ENCODE measurements at regions not wholly inside any gene's neighbourhood (a gene's known extent, or its start where the extent isn't known, plus 50 kb on each side); places are given as distances from the start of the nearest gene placed in this dataset.

DNA sequence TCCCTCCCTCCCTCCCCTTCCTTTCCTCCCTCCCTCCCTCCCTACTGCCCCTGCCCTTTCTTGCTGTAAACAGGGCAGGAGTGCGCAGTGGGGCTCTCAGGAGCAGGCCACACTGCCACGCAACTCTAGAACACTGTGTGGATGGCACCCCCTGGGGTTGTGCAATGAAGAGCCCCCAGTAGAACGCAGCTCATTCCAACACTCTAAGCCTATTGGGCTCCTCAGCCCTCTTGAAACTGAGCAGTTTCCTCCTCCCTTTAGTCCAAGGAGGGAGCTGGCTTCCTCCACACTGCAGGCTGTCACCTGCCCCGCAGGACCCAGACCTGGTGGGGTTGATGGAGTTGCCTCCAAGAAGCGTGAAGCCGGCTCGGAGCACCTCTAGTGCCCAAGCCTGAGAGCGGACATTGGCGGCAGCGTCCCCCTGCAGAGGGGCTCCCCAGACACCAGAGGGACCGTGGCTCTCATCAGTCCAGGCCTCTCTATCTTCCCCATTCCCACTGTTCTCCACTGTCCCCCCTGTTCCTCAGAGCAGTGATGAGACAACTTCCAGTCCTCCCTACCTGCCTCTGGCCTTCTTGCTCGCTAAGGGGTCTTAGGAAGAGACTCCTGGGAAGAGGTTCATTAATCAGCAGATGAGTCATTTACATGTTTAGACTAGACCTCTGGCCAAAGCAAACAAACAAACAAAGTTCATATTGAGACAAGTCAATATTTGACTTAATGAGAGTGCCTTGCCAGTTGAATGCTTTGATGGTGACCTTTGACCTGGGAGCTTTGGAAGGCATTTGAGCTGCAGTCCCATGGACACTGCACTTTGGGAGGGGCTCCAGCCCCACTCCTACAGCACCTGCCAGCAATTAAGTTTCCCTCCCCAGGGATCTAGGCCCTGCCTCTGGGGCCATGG is 64.0 kb downstream of the RPUSD4 start:
- Histone ChIP-seq H3K79me1 (ENCODE audit: low read depth in 1 of 2, low read length in 2 of 2) (no peaks in the 10 kb centered on the region), H3K56ac (ENCODE audit: extremely low read depth, insufficient read depth, low read length) (no peak overlapping the region), H2BK20ac (ENCODE audit: low read depth, low read length) (no peak overlapping the region), H2BK15ac (ENCODE audit: low read depth, low read length) (no peak overlapping the region), H2AFZ (replicated peaks; ENCODE audit: low read length, poor library complexity) (no peak overlapping the region), H3K9me3 (ENCODE audit: control insufficient read depth, insufficient read depth, low read length) (peaks cover 9% of the 10 kb centered on the region), H3K36me3 (ENCODE audit: control insufficient read depth, insufficient read depth, low read length) (no peaks in the 10 kb centered on the region), H3K4me1 (ENCODE audit: control insufficient read depth, insufficient read depth, low read length) (no peaks in the 10 kb centered on the region; the same call in 1 of the 2 replicates), H3K27ac (ENCODE audit: insufficient read depth, low read length) (no peak overlapping the region), H3K9me1 (ENCODE audit: insufficient read depth, low read length) (no peaks in the 10 kb centered on the region), H3K18ac (ENCODE audit: low read depth, low read length) (no peak overlapping the region), H3K4me3 (ENCODE audit: insufficient read depth, low read depth, low read length) (no peak overlapping the region), H2BK5ac (ENCODE audit: low read depth, low read length, poor library complexity, severe bottlenecking) (no peak overlapping the region), H4K8ac (ENCODE audit: low read depth in 2 of 2, low read length in 2 of 2) (no peak overlapping the region), H4K5ac (ENCODE audit: low read depth, low read length) (no peak overlapping the region), H3K27me3 (ENCODE audit: control insufficient read depth, insufficient read depth, low read length) (peaks cover 64% of the 10 kb centered on the region), H2AK9ac (replicated peaks; ENCODE audit: low read depth, low read length, poor library complexity) (no peak overlapping the region), H3K4me2 (ENCODE audit: low read depth, low read length) (no peak overlapping the region), H4K91ac (ENCODE audit: insufficient read depth, low read depth, low read length) (no peak overlapping the region), H3K14ac (replicated peaks; ENCODE audit: low read depth, low read length) (no peak overlapping the region), H4K20me1 (ENCODE audit: insufficient read depth, low read length) (no peaks in the 10 kb centered on the region), H2BK120ac (ENCODE audit: low read depth, low read length) (no peak overlapping the region), H3K23ac (ENCODE audit: low read depth, low read length) (no peak overlapping the region), H2AK5ac (ENCODE audit: low read depth, low read length) (no peak overlapping the region), H3K4ac (ENCODE audit: low read depth, low read length) (no peak overlapping the region), H3K9ac (ENCODE audit: low read depth, low read length) (no peak overlapping the region)
- intact Hi-C loops (cut with micrococcal nuclease), result no loop called here
- ATAC-seq (ENCODE audit: low read depth), result no peak
- no CpG with 5 or more reads among the region's 12 CpGs for WGBS, 2 experiments (ENCODE audit: extremely low coverage in 2 of 2, insufficient read length in 1 of 2)
- in situ Hi-C loops (cut with MboI; ENCODE audit: low sequenced_read_pairs), result no loop called here
- ChIA-PET POLR2A (ENCODE audit: unreplicated experiment) (no interaction called here), CTCF (no interaction called here)
- dilution Hi-C loops (cut with HindIII; ENCODE audit: low sequenced_read_pairs, unreplicated experiment), result no loop called here
- DNase-seq, result no peak
- no TSS peak for BruUV-seq (replicated peaks)
- TF ChIP-seq, protein P1, sequence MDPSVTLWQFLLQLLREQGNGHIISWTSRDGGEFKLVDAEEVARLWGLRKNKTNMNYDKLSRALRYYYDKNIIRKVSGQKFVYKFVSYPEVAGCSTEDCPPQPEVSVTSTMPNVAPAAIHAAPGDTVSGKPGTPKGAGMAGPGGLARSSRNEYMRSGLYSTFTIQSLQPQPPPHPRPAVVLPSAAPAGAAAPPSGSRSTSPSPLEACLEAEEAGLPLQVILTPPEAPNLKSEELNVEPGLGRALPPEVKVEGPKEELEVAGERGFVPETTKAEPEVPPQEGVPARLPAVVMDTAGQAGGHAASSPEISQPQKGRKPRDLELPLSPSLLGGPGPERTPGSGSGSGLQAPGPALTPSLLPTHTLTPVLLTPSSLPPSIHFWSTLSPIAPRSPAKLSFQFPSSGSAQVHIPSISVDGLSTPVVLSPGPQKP (IDR thresholded peaks at IDR 0.05; ENCODE audit: borderline replicate concordance, low read depth, low read length), result no peak
- TF ChIP-seq BHLHE40 (IDR thresholded peaks at IDR 0.05; ENCODE audit: low read depth, low read length), result no peak
- TF ChIP-seq RFX5 (IDR thresholded peaks at IDR 0.05; ENCODE audit: low read depth, low read length), result no peak
- no peak for TF ChIP-seq CEBPB (IDR thresholded peaks at IDR 0.05; ENCODE audit: low read depth, low read length)
- TF ChIP-seq MAFK (IDR thresholded peaks at IDR 0.05; ENCODE audit: low read depth, low read length), result no peak
- TF ChIP-seq POLR2A (IDR thresholded peaks at IDR 0.05; ENCODE audit: low read depth, low read length), result no peak
- TF ChIP-seq RAD21 (IDR thresholded peaks at IDR 0.05; ENCODE audit: low read length), result no peak
- TF ChIP-seq NFE2L2 (IDR thresholded peaks at IDR 0.05; ENCODE audit: low read depth, low read length), result no peak
- no peak for TF ChIP-seq CTCF (conservative IDR thresholded peaks at IDR 0.05; ENCODE audit: low read depth, low read length)
- TF ChIP-seq CHD1 (IDR thresholded peaks at IDR 0.05; ENCODE audit: low read depth, low read length), result no peak
- TF ChIP-seq RCOR1 (IDR thresholded peaks at IDR 0.05; ENCODE audit: insufficient replicate concordance, low read length), result no peak
- TF ChIP-seq FOS (IDR thresholded peaks at IDR 0.05; ENCODE audit: low read depth, low read length), result no peak
- TF ChIP-seq MAZ (IDR thresholded peaks at IDR 0.05; ENCODE audit: borderline replicate concordance, low read depth, low read length), result no peak
- no peak for TF ChIP-seq SMC3 (IDR thresholded peaks at IDR 0.05; ENCODE audit: low read depth, low read length)
- TF ChIP-seq MXI1 (IDR thresholded peaks at IDR 0.05; ENCODE audit: borderline replicate concordance, low read depth, low read length), result no peak
- TF ChIP-seq, protein P2, sequence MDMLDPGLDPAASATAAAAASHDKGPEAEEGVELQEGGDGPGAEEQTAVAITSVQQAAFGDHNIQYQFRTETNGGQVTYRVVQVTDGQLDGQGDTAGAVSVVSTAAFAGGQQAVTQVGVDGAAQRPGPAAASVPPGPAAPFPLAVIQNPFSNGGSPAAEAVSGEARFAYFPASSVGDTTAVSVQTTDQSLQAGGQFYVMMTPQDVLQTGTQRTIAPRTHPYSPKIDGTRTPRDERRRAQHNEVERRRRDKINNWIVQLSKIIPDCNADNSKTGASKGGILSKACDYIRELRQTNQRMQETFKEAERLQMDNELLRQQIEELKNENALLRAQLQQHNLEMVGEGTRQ (IDR thresholded peaks at IDR 0.05; ENCODE audit: low read depth, low read length), result no peak
